CD14-positive monocyte (primary cell): ENCODE measurements at regions not wholly inside any gene's neighbourhood (a gene's known extent, or its start where the extent isn't known, plus 50 kb on each side); places are given as distances from the start of the nearest gene placed in this dataset.
"Not testable (repeated sequence)": the region's sequence is repeated elsewhere in the genome, so short reads cannot be mapped to it uniquely, and the experiment has no call there.

Source experiments
- DNase-seq, 3 donors: peaks; one replicate each; pipeline ENCODE4 v3.0.0-alpha.2; 2011 to 2022
- H2AFZ ChIP-seq: 2 replicates; pipeline ENCODE4 v1.6.0; 2012; ENCODE audit warnings: mild to moderate bottlenecking, low read depth, low read length, inconsistent platforms; ENCODE audit not compliant: insufficient read depth, poor library complexity, severe bottlenecking
- H3K27ac ChIP-seq, 2 donors: 1 replicate in 1 of 2; 2 replicates in 1 of 2; pipeline ENCODE4 v1.5.1; 2012 to 2013; ENCODE audit warnings: low read length in 2 of 2, control low read depth in 1 of 2, inconsistent platforms in 1 of 2, low read depth in 1 of 2, mild to moderate bottlenecking in 1 of 2
- H3K27me3 ChIP-seq, 2 donors: one replicate each; pipeline versions ENCODE4 v1.6.0 to v1.6.1; 2011 to 2013; ENCODE audit warnings: low read length in 2 of 2; ENCODE audit not compliant: control insufficient read depth in 2 of 2, insufficient read depth in 2 of 2
- H3K36me3 ChIP-seq, 2 donors: replicated peaks in 1 of 2; 1 replicate in 1 of 2; 2 replicates in 1 of 2; pipeline versions ENCODE4 v1.5.1 to v1.6.1; 2012 to 2013; ENCODE audit warnings: low read length in 2 of 2, control low read depth in 1 of 2, inconsistent platforms in 1 of 2, mild to moderate bottlenecking in 1 of 2; ENCODE audit not compliant: insufficient read depth in 2 of 2, control insufficient read depth in 1 of 2
- H3K4me1 ChIP-seq, 2 donors: 1 replicate in 1 of 2; 2 replicates in 1 of 2; pipeline versions ENCODE4 v1.5.1 to v1.6.1; 2012 to 2013; ENCODE audit warnings: low read length in 2 of 2, control low read depth in 1 of 2, inconsistent platforms in 1 of 2, mild to moderate bottlenecking in 1 of 2, moderate library complexity in 1 of 2; ENCODE audit not compliant: insufficient read depth in 2 of 2, control insufficient read depth in 1 of 2
- H3K4me2 ChIP-seq: replicated peaks from 2 replicates; pipeline ENCODE3; 2012; ENCODE audit warnings: low read length, moderate library complexity, mild to moderate bottlenecking; ENCODE audit not compliant: poor library complexity, severe bottlenecking; ENCODE audit errors: extremely low read depth
- H3K4me3 ChIP-seq, 3 experiments: fragments of 200-600 bp in 1 of 3; sonication (generic) in 1 of 3; replicated peaks in 1 of 3; 1 replicate in 2 of 3; 2 replicates in 1 of 3; pipeline ENCODE4 v1.5.1; 2011 to 2013; ENCODE audit warnings: low read length in 3 of 3, mild to moderate bottlenecking in 3 of 3, control low read depth in 2 of 3, low read depth in 2 of 3, inconsistent platforms in 1 of 3, moderate library complexity in 1 of 3
- H3K79me2 ChIP-seq: 2 replicates; pipeline ENCODE4 v1.6.0; 2012; ENCODE audit warnings: mild to moderate bottlenecking, control low read depth, inconsistent platforms, low read length, moderate library complexity; ENCODE audit not compliant: insufficient read depth
- H3K9ac ChIP-seq: 2 replicates; pipeline ENCODE4 v1.6.0; 2017; ENCODE audit warnings: low read length, mild to moderate bottlenecking; ENCODE audit not compliant: insufficient read depth, poor library complexity, severe bottlenecking
- H3K9me3 ChIP-seq, 2 donors: replicated peaks in 1 of 2; 1 replicate in 1 of 2; 2 replicates in 1 of 2; pipeline versions ENCODE4 v1.5.1 to v1.6.1; 2012 to 2013; ENCODE audit warnings: low read length in 2 of 2, control low read depth in 1 of 2; ENCODE audit not compliant: control insufficient read depth in 1 of 2, insufficient read depth in 1 of 2
- H4K20me1 ChIP-seq: 2 replicates; pipeline ENCODE4 v1.6.0; 2012; ENCODE audit warnings: mild to moderate bottlenecking, low read length, control low read depth, moderate library complexity; ENCODE audit not compliant: insufficient read depth
- H3K27ac Mint-ChIP-seq, 7 donors: one replicate each; pipeline ENCODE4 v1.8.0; 2020; ENCODE audit warnings: mild to moderate bottlenecking in 7 of 7, mixed read lengths in 7 of 7, moderate library complexity in 6 of 7, inconsistent platforms in 2 of 7
- H3K27me3 Mint-ChIP-seq, 3 donors: one replicate each; pipeline ENCODE4 v1.8.0; 2021 to 2022; ENCODE audit warnings: low read depth in 3 of 3, mild to moderate bottlenecking in 3 of 3, mixed read lengths in 3 of 3, moderate library complexity in 3 of 3, inconsistent platforms in 1 of 3
- H3K36me3 Mint-ChIP-seq, 2 donors: one replicate each; pipeline ENCODE4 v1.8.0; 2020; ENCODE audit warnings: mixed read lengths in 2 of 2, inconsistent platforms in 1 of 2, mild to moderate bottlenecking in 1 of 2
- H3K4me1 Mint-ChIP-seq: one replicate; pipeline ENCODE4 v1.8.0; 2020; ENCODE audit warnings: mild to moderate bottlenecking, mixed read lengths
- H3K4me3 Mint-ChIP-seq, 2 donors: one replicate each; pipeline ENCODE4 v1.8.0; 2020; ENCODE audit warnings: mild to moderate bottlenecking in 2 of 2, mixed read lengths in 2 of 2, moderate library complexity in 1 of 2
- H3K9me3 Mint-ChIP-seq, 7 donors: one replicate each; pipeline ENCODE4 v1.8.0; 2020 to 2022; ENCODE audit warnings: mixed read lengths in 7 of 7, mild to moderate bottlenecking in 6 of 7, moderate library complexity in 6 of 7, inconsistent platforms in 2 of 7
- CTCF ChIP-seq: fragments of 200-600 bp; IDR thresholded peaks from one replicate; pipeline ENCODE4 v1.8.0; 2022; ENCODE audit warnings: antibody characterized with exemption, mild to moderate bottlenecking
- WGBS: methylation state at CpG from one replicate; pipeline ENCODE4 v1.1.5; 2013; ENCODE audit warnings: missing lambda C conversion rate; ENCODE audit not compliant: insufficient coverage; 5-methylcytosine and 5-hydroxymethylcytosine counted together
- intact Hi-C, 2 donors: fragments of 100-400 bp; cut with micrococcal nuclease; formaldehyde crosslinking; loops; one replicate each; pipeline versions ENCODE4 v1.15.0 to v1.15.1; 2023

GRCh38 chr2:139410147-139410832 is 630.1 kb upstream of the NXPH2 start:
- H3K36me3 ChIP-seq, intact Hi-C loops, H3K4me1 Mint-ChIP-seq, H3K27ac ChIP-seq, DNase-seq, H3K4me1 ChIP-seq, H4K20me1 ChIP-seq, H3K79me2 ChIP-seq, H3K27me3 ChIP-seq, H2AFZ ChIP-seq, H3K4me3 Mint-ChIP-seq, H3K4me2 ChIP-seq, H3K4me3 ChIP-seq, H3K27me3 Mint-ChIP-seq, H3K27ac Mint-ChIP-seq, H3K36me3 Mint-ChIP-seq, H3K9ac ChIP-seq: not testable (repeated sequence)
- H3K9me3 Mint-ChIP-seq: peaks cover 2 to 26% (median 9%) of the 10 kb centered on the region in 7 donors
- peaks cover 11 to 20% of the 10 kb centered on the region in 2 donors for H3K9me3 ChIP-seq
- WGBS: 96% methylated on average over 25 of the region's 45 CpGs

- Mint-ChIP-seq H3K9me3 (peaks cover 2 to 26% (median 9%) of the 10 kb centered on the region in 7 donors), H3K27me3 (no peaks in the 10 kb centered on the region), H3K4me1 (no peaks in the 10 kb centered on the region), H3K27ac (no peak overlapping the region), H3K36me3 (no peaks in the 10 kb centered on the region), H3K4me3 (no peak overlapping the region)
- H2AFZ ChIP-seq: no peak overlapping the region
- H4K20me1 ChIP-seq: no peaks in the 10 kb centered on the region
- intact Hi-C loops: no loop called here
- no peak overlapping the region for H3K4me3 ChIP-seq
- no peak for TF ChIP-seq CTCF
- no peaks in the 10 kb centered on the region for H3K27me3 ChIP-seq
- no peak overlapping the region for H3K27ac ChIP-seq
- WGBS: 100% methylated on average over 2 of the region's 3 CpGs
- DNase-seq: no peak
- H3K36me3 ChIP-seq: no peaks in the 10 kb centered on the region
- H3K79me2 ChIP-seq: no peaks in the 10 kb centered on the region
- H3K4me2 ChIP-seq: no peak overlapping the region
- H3K4me1 ChIP-seq: no peaks in the 10 kb centered on the region
- H3K9ac ChIP-seq: no peak overlapping the region
- H3K9me3 ChIP-seq: peaks cover 11 to 20% of the 10 kb centered on the region in 2 donors
Measured at GRCh38 chr2:139409212-139409611, 629.0 kb upstream of the NXPH2 start.
